Thyroid gland (tissue), 4 donors: ENCODE measurements at regions not wholly inside any gene's neighbourhood (a gene's known extent, or its start where the extent isn't known, plus 50 kb on each side); places are given as distances from the start of the nearest gene placed in this dataset.

ENCODE experiments used
- CTCF ChIP-seq, 6 experiments: fragments of 200-600 bp in 3 of 6; fragments of 450-650 bp in 3 of 6; sonication (generic) in 3 of 6; IDR thresholded peaks; one replicate each; pipeline ENCODE4 v1.5.1; 2016 to 2019; ENCODE audit warnings: antibody characterized with exemption in 6 of 6, mild to moderate bottlenecking in 2 of 6, inconsistent platforms in 1 of 6, moderate library complexity in 1 of 6
- POLR2A ChIP-seq, 2 donors: fragments of 450-650 bp; IDR thresholded peaks; one replicate each; pipeline ENCODE4 v1.6.1; 2017; ENCODE audit warnings: antibody characterized with exemption in 2 of 2, mild to moderate bottlenecking in 2 of 2, moderate library complexity in 1 of 2

DNA sequence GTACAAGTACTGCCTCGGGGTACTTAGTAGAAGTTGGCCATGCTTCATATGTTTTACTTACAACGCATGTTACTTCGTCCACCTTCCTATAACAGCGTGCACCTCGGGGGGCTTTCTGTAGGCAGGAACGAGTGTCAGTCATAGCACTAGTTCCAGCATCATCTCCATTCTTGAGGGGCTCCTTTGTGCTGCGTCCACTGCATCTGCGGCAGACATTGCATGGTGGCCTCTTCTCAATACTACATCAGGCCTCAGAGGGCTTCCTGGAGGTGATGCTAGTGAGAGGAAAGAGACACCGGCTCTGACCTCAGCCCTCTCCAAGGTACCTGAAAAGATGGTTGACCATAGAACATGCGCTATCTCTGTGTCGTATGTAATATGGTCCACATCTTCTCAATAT, 121.2 kb upstream of the RTL1 start:
- TF ChIP-seq CTCF (IDR thresholded peaks at IDR 0.05), result no peak
- TF ChIP-seq POLR2A (IDR thresholded peaks at IDR 0.05), result no peak
